ENCODE measurements at regions not wholly inside any gene's neighbourhood (a gene's known extent, or its start where the extent isn't known, plus 50 kb on each side); places are given as distances from the start of the nearest gene placed in this dataset.
A peak's percentile ranks its signal among the peaks of the same experiment; 100 is the strongest.

GRCh38 chr9:106286249-106286648 lies 576.7 kb upstream of the ZNF462 start:
- peak; percentile 24 for DNase-seq

GRCh38 chr9:106287091-106287631 lies 575.8 kb upstream of the ZNF462 start:
- DNase-seq: no peak

- no peak for DNase-seq
Measured at GRCh38 chr9:106287731-106288130, 575.2 kb upstream of the ZNF462 start.

GRCh38 chr9:106288689-106289088 lies 574.3 kb upstream of the ZNF462 start:
- DNase-seq: no peak

DNA sequence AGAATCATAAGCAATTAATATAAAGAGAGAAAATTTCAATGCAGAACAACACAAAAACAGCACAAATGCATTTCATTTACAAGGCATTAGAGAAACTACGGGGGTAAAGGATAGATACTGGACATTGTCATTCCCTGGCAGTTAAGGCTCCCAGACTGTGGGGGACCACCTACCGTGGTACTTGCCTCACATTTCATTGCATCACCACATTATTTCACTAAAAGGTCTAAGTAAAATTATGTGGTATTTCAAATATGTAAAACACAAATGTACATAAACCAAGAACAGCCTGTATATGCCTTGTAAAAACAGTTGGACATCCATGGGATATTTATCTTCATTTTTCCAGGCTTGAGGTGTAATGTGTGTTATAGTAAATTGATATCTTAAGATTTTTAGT lies 571.2 kb upstream of the ZNF462 start:
- DNase-seq: no peak

DNA sequence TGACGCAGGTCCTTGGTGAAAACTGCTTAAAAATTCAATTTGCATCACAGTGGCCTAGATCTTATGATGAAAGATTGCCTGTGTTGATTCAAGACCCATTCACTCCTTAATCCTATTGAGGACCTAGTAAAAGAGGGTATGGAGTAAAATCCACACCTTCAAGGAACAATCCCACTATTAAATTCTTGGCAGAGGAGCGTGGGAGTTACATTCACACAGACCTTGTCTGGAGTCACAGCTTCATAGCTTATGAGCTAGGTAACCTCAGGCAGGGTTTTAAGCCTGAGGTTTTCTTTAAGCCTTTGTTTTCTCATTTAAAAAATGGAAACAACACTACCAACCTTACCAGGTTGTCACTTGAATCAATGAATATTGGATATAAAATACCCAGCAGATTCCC lies 566.5 kb upstream of the ZNF462 start:
- no peak for DNase-seq

- no peak for DNase-seq
Measured at GRCh38 chr9:106298997-106299396, 564.0 kb upstream of the ZNF462 start.

DNA sequence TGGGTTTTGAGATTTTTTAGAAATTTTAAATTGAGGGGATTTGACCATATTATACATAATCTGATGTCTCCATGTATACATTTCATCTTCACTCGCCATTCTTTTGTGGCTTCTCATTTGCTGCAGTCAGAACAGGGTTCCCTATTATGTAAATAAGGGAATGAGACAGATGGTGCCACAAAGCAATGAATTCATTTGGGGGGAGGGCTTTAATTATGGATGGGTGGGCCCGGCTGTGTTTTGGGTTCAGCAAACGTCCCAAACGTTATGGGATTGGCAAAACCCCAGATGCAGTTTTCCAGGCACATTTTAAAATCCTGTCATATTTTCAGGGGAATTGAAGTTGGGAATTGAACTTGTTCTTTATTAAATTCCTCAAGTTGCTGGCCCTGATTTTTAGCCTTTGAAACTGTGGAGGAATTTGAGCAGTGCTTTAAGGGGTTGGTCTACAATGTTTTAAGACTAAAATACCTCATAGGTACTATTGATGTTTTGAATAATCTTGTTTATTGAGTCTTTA lies 558.5 kb upstream of the ZNF462 start:
- DNase-seq: no peak

DNA sequence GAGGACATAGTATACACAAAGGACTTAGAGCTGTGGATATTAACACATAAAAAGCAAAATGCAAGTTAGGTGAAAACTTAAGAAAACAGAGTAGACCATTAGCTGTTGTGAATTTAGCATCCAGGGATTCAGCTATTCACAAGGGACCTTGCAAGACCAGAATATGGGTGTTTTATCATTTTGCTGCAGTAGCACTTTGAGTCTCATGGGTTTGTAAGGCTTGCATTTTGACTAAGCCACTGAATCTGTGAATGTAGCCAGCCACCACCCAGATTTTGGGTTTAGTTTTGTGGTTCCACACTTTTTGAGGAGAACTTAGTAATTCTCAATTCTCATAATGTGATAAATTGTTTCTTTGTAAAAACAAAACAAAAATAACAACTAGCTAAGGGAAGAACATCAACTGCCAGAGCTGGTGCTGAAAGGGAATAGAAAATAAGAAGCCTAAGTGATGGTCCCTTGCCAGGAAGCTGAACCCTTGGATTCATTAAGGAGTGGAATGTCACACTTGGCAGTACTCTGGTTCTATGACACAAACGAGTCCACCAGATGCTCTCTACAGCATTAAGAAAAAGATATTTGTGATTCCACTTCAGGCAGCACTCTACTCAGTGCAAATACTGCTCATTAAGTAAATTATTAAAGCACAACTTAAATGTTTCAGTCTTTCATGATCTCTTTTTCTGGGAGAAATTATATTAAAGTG lies 557.4 kb upstream of the ZNF462 start:
- no peak for DNase-seq

GRCh38 chr9:106307670-106308069 lies 555.3 kb upstream of the ZNF462 start:
- DNase-seq: peak; percentile 18

DNA sequence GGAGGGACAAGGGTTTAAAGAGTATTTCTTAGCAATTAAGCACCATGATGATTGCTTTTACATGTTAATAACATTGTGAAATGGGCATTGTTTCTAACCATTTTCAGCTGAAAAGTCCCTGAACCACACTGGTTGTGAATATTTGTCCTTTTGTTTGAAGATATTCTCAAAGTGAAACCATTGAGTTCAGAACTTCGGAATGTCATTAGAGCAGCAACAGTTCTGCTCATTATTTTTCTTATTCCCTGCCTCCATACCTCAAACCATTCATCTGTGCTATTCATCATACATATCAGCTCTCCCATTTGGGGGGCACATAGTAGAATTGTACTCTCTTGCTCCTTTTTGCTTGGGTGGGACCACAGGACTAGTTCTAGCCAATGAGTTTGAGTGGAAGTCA lies 553.0 kb upstream of the ZNF462 start:
- no peak for DNase-seq

GRCh38 chr9:106310782-106311181 lies 552.2 kb upstream of the ZNF462 start:
- no peak for DNase-seq

- DNase-seq: no peak
Measured at GRCh38 chr9:106312906-106313305, 550.1 kb upstream of the ZNF462 start.

DNA sequence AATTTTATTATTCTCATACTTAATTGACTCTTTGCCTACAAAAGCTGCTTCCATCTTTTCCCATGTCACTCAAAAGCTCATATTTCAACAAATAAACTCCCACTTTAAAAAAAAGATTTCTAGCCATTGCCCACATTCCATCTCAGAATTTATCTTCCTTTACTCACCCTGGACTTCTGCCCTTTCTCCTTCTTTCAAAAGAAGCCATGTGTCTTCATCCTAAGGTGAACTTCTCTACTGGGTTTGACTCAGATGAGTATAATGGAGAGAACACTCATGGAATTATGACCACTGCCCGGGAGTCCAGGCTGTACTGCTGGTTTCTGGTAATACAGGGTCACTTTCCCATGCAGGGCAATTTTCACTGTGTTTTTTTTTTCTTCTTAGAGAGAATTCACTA lies 548.5 kb upstream of the ZNF462 start:
- no peak for DNase-seq

GRCh38 chr9:106321394-106322180 lies 541.4 kb upstream of the ZNF462 start:
- no peak for DNase-seq

- DNase-seq: no peak
Measured at GRCh38 chr9:106322706-106323245, 540.2 kb upstream of the ZNF462 start.

GRCh38 chr9:106324053-106324585 lies 538.8 kb upstream of the ZNF462 start:
- no peak for DNase-seq

- DNase-seq: no peak
Measured at GRCh38 chr9:106324591-106325280, 538.2 kb upstream of the ZNF462 start.

GRCh38 chr9:106326493-106326892 lies 536.5 kb upstream of the ZNF462 start:
- no peak for DNase-seq

GRCh38 chr9:106333481-106333880 lies 529.5 kb upstream of the ZNF462 start:
- DNase-seq: no peak

- DNase-seq: no peak
Measured at GRCh38 chr9:106334081-106334480, 528.9 kb upstream of the ZNF462 start.

- no peak for DNase-seq
Measured at GRCh38 chr9:106339882-106340281, 523.1 kb upstream of the ZNF462 start.

- peak; percentile 11 for DNase-seq
Measured at GRCh38 chr9:106350777-106351176, 512.2 kb upstream of the ZNF462 start.
